ENCODE measurements at regions not wholly inside any gene's neighbourhood (a gene's known extent, or its start where the extent isn't known, plus 50 kb on each side); places are given as distances from the start of the nearest gene placed in this dataset.

DNA sequence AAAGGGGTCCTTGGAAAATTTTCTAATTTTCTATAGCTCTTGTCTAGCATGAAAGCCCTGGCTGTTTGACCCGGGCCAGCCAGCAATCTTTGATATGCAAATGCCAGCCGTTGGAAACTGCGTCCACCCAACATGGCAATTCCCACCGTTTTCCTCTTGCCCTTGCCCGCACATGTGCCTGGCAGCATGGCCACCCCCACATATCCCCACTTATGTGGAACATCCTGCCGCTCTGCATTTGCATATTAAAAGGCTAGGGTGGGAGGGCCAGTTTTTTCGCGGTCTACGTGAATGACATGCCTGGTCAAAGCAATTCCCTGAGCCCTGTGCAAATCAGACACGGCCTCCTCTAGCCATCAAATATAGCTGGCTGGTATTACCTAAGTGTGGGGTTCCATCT is 110.3 kb upstream of the TDRD3 start:
- DNase-seq = no peak

DNA sequence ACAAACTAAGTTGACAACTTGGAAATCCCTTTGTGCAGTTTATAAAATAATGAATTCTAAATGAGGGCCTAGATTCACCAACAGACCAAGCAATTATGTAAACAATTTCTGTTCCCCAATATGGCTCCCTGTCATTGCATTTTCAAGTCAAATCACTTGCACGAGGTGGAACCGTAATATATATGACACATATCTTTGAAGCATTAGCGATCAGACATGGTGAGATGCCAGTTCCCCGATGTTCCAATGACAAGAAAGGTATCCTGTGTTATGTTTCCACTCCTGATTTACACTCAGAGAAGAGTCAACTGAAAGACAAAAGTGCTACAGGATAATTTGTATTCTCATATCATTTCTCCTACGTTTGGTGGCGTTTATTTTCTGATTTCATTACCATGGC is 108.5 kb upstream of the TDRD3 start:
- DNase-seq = no peak

DNA sequence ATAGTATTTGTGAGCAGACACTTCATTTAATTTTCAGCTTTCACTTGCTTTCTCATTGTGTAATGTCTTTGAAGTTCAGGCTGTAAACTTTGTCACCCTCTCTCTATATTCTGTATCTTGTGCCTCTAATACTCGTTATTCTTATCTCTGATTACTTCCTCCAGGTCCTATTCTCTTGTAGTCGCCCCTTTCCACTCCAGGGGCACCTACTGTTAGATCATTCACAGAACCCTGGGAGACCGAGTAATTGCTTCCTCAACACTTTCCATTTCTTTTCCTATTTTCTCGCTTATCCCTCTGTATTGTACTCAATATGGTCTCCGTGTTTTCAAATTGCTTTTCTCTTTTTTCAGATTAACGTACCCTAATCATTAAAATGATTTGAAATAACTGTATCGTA is 93.9 kb upstream of the TDRD3 start:
- no peak for DNase-seq

DNA sequence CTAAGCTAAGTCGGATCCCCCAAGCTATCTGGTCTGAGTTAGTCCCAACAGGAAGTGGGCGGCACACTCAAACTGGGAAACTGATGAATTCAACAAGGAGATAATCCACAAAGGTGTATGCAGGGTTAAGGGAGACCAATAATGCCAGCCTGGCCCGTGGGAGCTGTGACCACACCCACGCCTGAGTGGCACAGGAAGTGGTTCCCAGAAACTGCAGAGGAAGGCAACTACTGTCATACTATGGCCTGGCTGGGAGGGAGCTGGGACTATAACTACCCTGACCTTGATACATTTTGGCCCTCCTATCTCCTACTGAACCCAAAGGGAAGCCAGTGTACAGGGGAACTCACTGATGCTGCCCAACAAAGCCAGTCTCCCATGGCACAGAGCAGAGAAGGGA is 85.5 kb upstream of the TDRD3 start:
- DNase-seq = no peak

DNA sequence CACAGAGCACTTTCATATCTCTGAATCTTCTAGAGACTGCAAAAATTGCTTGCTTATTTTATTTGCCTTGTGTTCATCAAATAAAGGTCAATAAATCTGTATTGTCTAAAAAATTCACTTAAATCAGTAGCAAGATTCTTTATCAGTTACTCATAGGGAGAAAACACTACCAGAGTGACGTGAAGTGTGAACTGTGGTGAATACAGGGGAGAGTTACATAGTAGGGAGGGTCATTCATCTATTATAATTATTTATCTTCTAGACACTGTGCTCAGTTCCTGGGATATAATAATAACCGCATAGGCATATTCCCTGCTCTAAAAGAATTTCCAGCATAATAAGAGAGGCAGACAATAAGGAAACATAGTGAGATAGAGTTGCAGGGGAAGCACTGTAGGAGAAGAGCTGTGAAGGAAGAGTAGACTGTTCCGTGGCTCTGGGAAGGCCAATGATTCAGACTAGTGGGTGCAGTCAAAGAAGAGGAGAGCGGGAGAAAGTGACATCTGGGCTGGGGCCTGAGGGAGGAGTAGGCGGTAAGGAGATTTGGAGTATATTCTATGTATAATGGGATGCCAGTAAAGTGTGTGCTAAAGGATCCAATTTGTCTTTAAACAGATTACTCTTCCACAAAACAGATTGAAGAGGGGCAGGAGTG is 84.0 kb upstream of the TDRD3 start:
- DNase-seq = no peak

DNA sequence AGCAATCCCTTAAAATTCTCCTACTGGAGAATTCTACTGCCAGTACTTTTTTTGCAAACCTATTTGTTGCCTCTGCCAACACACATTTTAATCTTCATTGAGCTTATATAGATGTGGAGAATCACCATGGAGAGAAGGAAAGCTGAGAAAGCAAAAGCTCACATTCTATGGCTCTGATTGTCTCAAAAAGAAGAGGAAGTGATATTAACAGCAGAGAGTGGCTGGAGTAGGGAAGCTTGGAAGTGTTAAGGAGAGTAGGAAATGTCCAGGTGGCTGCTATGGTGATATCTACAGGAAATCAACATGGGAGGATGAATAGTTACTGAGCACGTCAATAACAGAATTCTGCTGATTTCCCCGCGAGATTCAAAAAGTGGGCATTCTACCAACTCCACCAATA is 78.8 kb upstream of the TDRD3 start:
- no peak for DNase-seq

DNA sequence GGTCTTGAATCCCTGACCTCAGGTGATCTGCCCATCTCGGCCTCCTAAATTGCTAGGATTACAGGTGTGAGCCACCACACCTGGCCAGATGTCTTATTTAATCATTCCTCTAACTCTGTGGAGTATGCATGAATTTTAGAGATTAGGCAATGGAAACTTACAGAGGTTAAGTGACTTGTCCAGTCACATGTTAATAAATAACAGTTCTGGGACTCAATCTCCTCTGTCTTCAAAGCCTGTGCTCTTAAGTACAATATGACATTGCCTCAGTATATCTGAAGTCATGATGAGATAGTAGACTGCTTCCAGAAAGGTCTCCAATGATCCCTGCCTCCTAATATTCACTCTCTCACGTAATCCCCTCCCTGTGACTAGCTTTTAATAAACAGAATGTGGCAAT is 72.9 kb upstream of the TDRD3 start:
- DNase-seq = no peak

DNA sequence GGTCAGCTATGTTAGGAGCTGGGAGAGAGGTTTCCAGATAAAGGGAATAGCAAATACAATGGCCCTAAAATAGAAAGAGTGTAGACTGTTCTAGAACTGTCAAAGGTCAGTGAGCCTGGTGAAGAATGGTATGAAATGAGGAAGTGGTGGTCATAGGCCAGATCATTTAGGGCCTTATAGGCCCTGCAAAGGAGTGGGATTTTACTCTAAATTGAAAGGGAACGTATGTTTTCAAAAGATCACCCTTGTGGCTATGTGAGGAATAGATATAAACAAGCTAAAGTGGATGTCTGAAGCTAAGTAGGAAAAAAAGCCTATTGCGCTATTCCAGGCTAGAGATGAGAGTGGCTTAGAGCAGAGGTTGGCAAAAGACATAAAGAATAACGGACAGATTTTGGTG is 70.7 kb upstream of the TDRD3 start:
- DNase-seq = no peak

DNA sequence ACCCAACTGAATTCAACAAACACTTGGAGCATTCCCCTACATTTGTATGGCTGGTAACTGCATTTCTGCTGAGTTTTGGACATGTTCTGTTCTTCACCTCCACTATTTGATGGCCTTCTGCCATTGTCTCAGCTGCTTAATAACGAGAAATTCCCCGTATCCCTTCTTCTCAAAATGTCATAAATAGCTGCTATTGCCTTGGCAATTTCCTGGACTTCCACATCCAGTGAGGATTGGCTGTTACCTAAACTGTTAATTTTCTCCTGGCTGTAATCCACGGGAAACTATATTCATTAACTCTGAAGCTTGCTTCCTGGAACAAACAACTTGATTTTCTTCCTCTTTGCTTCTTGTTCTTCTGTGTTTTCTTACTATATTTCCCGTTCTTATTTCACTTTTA is 69.5 kb upstream of the TDRD3 start:
- DNase-seq = no peak

DNA sequence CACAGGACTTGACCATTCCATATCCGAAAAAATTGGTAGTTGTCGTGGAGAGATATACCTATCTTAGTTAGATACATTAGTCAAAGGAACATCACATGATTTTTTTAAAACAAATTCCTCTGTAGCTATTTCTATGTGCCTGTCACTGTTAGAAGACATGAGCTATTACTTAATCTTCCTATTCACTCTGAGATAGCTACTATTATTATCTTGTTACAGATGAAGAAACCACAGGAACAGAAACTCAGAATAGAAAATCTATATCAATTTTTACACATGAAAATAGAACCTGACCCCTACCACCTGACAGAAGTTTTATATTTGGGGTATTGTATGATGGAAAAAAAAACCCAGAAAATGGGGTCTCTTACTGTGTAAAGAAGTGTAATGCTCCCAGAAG is 68.9 kb upstream of the TDRD3 start:
- no peak for DNase-seq

DNA sequence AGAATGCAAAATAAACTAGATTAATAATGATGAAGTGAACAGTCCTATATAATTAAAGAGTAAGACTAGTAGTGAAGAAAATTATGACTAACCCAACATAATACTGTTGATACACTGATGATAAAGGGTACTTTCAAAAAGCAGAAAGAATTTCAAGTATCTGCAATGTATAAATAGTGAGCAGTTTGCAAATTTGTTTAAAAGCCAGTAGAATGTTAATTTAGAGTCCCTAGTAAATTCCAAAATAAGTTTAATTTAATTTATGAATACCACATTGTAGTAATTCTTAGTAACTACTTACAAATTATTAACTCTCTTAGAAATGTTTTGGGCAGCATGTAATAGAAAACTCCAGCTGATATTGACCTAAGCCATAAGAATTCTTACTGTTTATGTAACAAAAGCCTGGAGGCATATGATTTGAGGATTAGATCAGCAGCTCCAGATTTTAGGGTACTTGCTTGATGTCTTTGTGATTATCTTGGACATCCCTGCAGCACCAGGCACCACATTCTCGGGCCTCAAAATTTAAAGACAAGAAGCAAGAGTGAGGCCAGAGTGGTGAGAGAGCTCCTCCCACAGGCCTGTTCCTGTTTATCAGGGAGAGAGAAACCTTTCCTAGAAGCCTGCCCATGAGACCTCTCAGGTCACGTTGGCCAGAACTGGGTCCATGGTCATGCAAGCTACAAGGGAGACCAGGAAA is 67.6 kb upstream of the TDRD3 start:
- peak; percentile 1 for DNase-seq

DNA sequence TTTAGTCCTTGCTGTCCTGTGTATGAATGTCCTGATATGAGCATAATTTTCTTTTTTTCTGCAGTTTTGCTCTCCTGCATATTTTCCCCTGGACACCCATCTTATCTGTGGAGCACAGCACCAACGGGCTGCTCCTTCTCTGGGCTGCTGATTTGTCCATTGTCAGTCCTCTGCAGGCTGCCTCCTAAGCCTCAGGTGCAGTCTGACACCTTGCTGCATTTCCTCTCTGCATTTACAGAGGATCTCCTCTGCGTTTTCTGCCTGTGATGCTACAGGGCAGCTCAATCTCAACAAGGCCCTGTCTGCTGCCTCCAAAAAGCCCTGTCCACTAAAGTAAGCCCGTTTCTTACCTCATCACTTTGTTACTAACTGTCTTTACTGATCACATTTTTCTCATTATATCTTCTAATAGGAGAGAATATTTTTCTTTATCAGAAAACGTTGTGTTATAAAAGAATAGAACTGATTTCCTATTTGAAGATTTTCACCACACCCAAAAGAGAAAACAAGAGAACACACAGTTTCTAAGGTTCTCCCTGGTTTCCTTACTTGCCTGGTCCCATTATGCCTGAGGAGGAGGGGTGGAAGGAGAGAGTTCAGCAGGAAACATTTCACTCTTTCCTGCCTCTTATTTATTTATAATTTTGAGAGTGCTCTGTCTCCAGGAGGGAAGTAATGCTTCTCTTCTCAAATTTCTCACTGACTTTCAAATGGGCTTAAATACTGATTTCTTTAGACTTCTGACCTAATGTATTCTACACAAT is 65.6 kb upstream of the TDRD3 start:
- no peak for DNase-seq

DNA sequence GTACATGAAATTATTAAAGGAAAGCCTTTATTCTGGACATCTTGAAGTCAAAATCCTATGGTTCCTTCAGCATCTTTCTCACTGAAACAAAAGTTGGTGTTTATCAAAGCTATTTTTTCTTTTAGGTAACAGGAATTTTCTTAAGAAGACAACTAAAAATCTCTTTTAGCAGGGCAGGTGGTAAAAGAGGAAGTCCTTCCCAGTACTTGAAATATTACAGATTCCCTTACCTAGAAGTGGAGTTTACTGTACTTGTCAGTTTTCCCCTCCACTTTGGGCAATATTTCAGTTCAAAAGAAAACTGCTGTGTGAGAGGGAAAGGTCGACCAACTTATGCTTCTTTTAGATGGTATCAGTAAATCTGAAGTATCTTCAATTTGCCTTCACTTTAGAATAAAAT is 64.3 kb upstream of the TDRD3 start:
- DNase-seq = no peak

DNA sequence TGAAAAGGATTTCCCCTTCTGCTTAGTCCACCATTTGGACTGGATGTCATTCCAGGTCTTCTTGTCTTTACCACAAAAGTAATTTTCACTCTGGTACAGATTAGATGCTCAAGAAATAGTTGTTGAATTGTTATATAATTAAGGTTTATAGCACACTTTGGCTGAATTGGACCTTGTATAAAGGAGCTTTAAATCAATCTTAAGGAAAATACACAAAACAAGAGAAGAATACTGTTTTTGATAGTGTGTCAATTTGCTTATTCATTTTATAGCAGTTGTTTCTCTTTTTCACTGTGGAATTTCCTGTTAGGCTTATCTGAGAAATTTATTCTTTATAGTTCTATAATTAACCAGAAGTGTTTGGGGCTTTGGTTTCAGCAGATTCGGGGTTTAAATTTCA is 62.7 kb upstream of the TDRD3 start:
- DNase-seq = no peak

DNA sequence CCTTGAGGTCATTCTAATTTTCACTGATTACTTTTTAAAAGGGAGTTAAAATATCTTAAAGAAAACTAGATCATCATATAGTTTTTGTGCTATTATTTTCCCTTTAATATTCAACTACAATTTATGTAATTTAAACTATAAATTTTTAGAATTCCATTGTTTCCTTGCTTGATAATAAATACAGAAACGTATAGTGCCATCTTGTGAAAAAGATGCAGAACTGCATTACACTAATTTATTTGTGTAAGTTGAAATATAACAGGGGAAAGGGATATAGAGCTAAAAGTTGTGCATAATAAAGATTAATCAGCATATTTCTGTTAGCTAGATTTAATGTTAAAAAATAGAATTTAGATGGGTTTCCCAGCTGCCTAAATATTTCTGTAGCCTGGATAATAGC is 61.5 kb upstream of the TDRD3 start:
- no peak for DNase-seq

DNA sequence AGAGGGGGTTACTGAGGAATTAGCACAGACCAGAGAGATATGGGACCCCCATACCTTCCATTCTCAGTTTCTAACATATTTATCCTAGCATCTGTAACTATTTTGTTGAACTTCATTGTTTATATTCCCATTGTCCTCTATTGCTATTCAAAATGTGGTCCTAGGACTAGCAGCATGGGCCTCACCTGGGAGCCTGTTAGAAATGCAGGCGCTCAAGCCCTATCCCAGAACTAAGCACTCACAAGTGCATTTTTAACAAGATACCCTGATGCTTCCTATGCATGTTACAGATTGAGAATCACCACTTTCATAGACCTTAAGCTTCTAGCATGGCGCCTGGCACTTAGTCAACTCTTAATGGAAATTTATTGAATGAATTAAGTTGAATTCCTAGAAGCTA is 58.3 kb upstream of the TDRD3 start:
- DNase-seq = no peak

DNA sequence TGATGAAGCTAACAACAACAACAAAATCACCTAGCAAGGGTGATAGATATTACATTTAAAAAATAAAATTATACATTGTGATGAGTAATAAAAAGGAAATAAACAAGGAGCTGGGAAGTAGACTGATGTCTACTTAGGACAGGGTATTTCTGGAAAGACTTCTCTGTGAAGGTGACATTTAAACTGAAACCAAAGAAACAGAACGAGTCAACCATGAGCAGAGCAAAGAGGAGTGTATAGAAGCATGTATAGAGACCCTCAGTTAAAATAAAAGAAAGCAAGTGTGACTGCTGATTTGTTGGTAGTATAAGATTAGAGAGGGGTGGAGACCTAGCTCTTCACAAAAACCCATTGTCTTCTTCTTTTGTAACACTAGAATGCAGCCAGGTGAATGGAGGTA is 53.0 kb upstream of the TDRD3 start:
- no peak for DNase-seq

DNA sequence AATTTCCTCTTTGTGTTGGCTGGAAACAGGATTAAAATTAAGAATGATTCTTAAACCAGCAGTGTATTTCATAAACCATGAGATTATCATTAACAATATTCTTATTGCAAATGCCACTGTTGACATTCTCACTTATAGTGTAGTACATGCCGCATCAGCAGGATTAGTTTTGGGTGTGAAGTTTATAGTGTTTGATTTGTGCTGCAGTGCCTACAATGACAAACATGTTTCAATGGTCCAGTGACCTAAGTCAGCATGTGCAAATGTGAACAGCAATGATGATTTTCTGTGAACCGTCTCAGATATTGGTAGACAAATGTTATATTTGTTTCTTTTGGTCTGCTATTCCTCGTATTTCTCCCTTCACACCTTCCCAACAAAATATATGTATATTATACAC is 49.8 kb upstream of the TDRD3 start:
- DNase-seq = no peak

Measured in NCI-H2029 treated with DMSO at 0.1 percent for 48 hours (cell line).